BLaER1 treated with 17β-estradiol and CSF1 and Interleukin-3, amounts not matched to agents 10 nM and 100 nM (cell line): ENCODE measurements at regions not wholly inside any gene's neighbourhood (a gene's known extent, or its start where the extent isn't known, plus 50 kb on each side); places are given as distances from the start of the nearest gene placed in this dataset.
A peak's percentile ranks its signal among the peaks of the same experiment; 100 is the strongest.

Experiments
- H3K27ac ChIP-seq, 11 experiments: shearing (Covaris generic); formaldehyde crosslinking; 2 replicates each; pipeline ENCODE4 v1.8.1; 2022
- H3K27me3 ChIP-seq, 11 experiments: shearing (Covaris generic); formaldehyde crosslinking; 2 replicates each; pipeline ENCODE4 v1.8.1; 2022
- H3K36me3 ChIP-seq, 11 experiments: shearing (Covaris generic); formaldehyde crosslinking; 2 replicates each; pipeline ENCODE4 v1.8.1; 2022
- H3K4me1 ChIP-seq, 10 experiments: shearing (Covaris generic); formaldehyde crosslinking; 2 replicates each; pipeline ENCODE4 v1.8.1; 2022
- H3K4me2 ChIP-seq, 11 experiments: shearing (Covaris generic); formaldehyde crosslinking; 2 replicates each; pipeline ENCODE4 v1.8.1; 2022
- H3K4me3 ChIP-seq, 10 experiments: shearing (Covaris generic); formaldehyde crosslinking; 2 replicates each; pipeline ENCODE4 v1.8.1; 2022
- H3K9ac ChIP-seq, 11 experiments: shearing (Covaris generic); formaldehyde crosslinking; 2 replicates each; pipeline ENCODE4 v1.8.1; 2022
- H3K9me3 ChIP-seq, 11 experiments: shearing (Covaris generic); formaldehyde crosslinking; replicated peaks in 1 of 11; 2 replicates each; pipeline ENCODE4 v1.8.1; 2022
- H4K20me1 ChIP-seq, 11 experiments: shearing (Covaris generic); formaldehyde crosslinking; 2 replicates each; pipeline ENCODE4 v1.8.1; 2022
- Cebpa-rat ChIP-seq, 11 experiments: shearing (Covaris generic); IDR thresholded peaks; 2 replicates each; pipeline ENCODE4 v1.8.1; 2022

GRCh38 chr1:147478521-147478920 lies 62.8 kb upstream of the BCL9 start:
- Histone ChIP-seq H3K27me3 (no peaks in the 10 kb centered on the region), H3K4me2 (no peak overlapping the region), H4K20me1 (no peaks in the 10 kb centered on the region), H3K9me3 (peaks cover 0 to 5% (median 0%) of the 10 kb centered on the region in 11 experiments; a peak in 1 of 22 replicates), H3K36me3 (no peaks in the 10 kb centered on the region), H3K9ac (no peak overlapping the region), H3K4me1 (no peaks in the 10 kb centered on the region), H3K4me3 (no peak overlapping the region), H3K27ac (no peak overlapping the region)
- TF ChIP-seq Cebpa-rat (IDR thresholded peaks at IDR 0.05) = no peak

- Histone ChIP-seq H3K27ac (no peak overlapping the region), H3K9me3 (peaks cover 0 to 5% (median 0%) of the 10 kb centered on the region in 11 experiments; a peak in 1 of 22 replicates), H3K4me1 (no peaks in the 10 kb centered on the region), H3K4me3 (no peak overlapping the region), H3K4me2 (no peak overlapping the region), H4K20me1 (no peaks in the 10 kb centered on the region), H3K9ac (no peak overlapping the region), H3K27me3 (no peaks in the 10 kb centered on the region), H3K36me3 (no peaks in the 10 kb centered on the region)
- no peak for TF ChIP-seq Cebpa-rat (IDR thresholded peaks at IDR 0.05)
Measured at GRCh38 chr1:147479864-147480564, 61.3 kb upstream of the BCL9 start.

GRCh38 chr1:147480565-147480935 lies 60.8 kb upstream of the BCL9 start:
- no peaks in the 10 kb centered on the region for H3K4me1 ChIP-seq
- no peak overlapping the region for H3K27ac ChIP-seq
- no peak overlapping the region for H3K4me3 ChIP-seq
- H3K36me3 ChIP-seq = no peaks in the 10 kb centered on the region
- TF ChIP-seq Cebpa-rat (IDR thresholded peaks at IDR 0.05) = no peak
- no peak overlapping the region for H3K9ac ChIP-seq
- H3K9me3 ChIP-seq = peaks cover 0 to 5% (median 0%) of the 10 kb centered on the region in 11 experiments; a peak in 1 of 22 replicates
- H3K27me3 ChIP-seq = no peaks in the 10 kb centered on the region
- H3K4me2 ChIP-seq = no peak overlapping the region
- H4K20me1 ChIP-seq = no peaks in the 10 kb centered on the region

GRCh38 chr1:147486876-147487656 lies 54.2 kb upstream of the BCL9 start:
- TF ChIP-seq Cebpa-rat (IDR thresholded peaks at IDR 0.05) = no peak
- Histone ChIP-seq H3K9me3 (no peaks in the 10 kb centered on the region), H3K4me3 (no peak overlapping the region), H3K4me1 (peaks cover 0 to 13% (median 10%) of the 10 kb centered on the region in 10 experiments; a peak in 14 of 20 replicates), H3K27ac (peak overlapping the region in 1 of 11 experiments; percentile 13; a peak in 3 of 22 replicates), H3K27me3 (no peaks in the 10 kb centered on the region), H3K36me3 (no peaks in the 10 kb centered on the region), H3K9ac (no peak overlapping the region), H4K20me1 (no peaks in the 10 kb centered on the region; a peak in 1 of 22 replicates), H3K4me2 (peak overlapping the region in 8 of 11 experiments; percentile 20 to 52 (median 39); a peak in 14 of 22 replicates)

- H3K27me3 ChIP-seq = no peaks in the 10 kb centered on the region
- peaks cover 0 to 13% (median 10%) of the 10 kb centered on the region in 10 experiments; a peak in 14 of 20 replicates for H3K4me1 ChIP-seq
- H3K4me3 ChIP-seq = no peak overlapping the region
- H3K9ac ChIP-seq = no peak overlapping the region
- H4K20me1 ChIP-seq = no peaks in the 10 kb centered on the region; a peak in 1 of 22 replicates
- H3K27ac ChIP-seq = no peak overlapping the region
- no peaks in the 10 kb centered on the region for H3K9me3 ChIP-seq
- H3K36me3 ChIP-seq = no peaks in the 10 kb centered on the region
- TF ChIP-seq Cebpa-rat (IDR thresholded peaks at IDR 0.05) = no peak
- no peak overlapping the region for H3K4me2 ChIP-seq
Measured at GRCh38 chr1:147491098-147491497, 50.2 kb upstream of the BCL9 start.
